Stimulated activated CD4-positive, alpha-beta T cell treated with anti-CD3 and anti-CD28 coated beads, TNF-alpha, amount 100 ng/mL, for 48 hours (primary cell): ENCODE measurements at regions not wholly inside any gene's neighbourhood (a gene's known extent, or its start where the extent isn't known, plus 50 kb on each side); places are given as distances from the start of the nearest gene placed in this dataset.

Experiments
- DNase-seq, 3 donors: peaks; one replicate each; pipeline ENCODE4 v3.0.0-alpha.2; 2020; ENCODE audit warnings: low read depth in 3 of 3

GRCh38 chr9:29668732-29669131 lies 2095.5 kb upstream of the C9orf72 start:
- no peak for DNase-seq

- no peak for DNase-seq
Measured at GRCh38 chr9:29669613-29670012, 2096.3 kb upstream of the C9orf72 start.

GRCh38 chr9:29685531-29685930 lies 2112.2 kb upstream of the C9orf72 start:
- no peak for DNase-seq

- no peak for DNase-seq
Measured at GRCh38 chr9:29691145-29691544, 2117.9 kb upstream of the C9orf72 start.

DNA sequence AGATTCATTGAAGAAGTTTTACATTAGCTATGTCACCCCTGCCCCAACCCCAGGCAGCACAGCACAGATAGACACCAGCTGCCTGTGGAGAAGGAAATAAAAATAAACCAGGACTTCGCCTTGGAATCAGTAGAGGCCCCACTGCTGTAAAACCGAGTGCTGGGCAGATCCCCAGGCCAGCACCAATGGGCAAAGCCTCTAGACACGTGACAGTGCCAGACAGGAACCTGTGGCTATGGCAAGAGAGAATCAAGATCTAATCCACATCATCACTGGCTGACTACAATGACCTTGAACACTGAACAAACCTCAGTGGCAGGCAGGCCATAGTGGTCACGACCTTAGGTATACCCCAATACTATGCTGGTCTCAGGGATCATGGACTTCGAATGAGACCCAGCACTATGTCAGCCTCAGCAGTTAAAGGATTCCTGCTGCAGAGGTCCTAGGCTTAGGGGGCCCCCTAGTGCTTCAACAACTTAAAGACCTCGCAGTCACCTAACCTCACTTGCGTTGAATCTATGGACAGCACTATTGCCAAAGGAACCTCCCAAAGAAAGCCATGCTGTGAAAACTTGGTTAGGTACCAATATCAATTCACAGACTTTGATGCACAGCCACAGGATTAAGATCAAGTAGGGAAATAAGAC lies 2118.6 kb upstream of the C9orf72 start:
- DNase-seq, result no peak

- no peak for DNase-seq
Measured at GRCh38 chr9:29697011-29697410, 2123.7 kb upstream of the C9orf72 start.

DNA sequence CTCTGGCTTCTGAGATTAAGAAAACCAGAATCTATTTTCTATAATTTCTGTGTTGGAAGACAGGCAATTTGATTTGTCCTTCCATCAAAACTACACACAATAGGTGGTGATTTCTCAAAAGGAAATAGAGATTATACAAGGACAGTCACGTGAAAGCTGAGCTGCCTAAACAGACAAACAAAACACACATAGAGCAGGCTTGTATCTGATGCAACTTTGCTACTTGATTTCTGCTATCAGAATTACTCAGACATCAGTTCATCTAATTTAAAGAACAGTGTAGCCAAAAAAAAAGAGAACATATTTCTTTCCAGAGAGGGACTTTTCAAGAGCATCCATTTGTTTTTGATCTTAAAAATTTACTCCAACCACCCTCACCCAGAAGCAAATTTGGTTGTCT lies 2128.3 kb upstream of the C9orf72 start:
- DNase-seq, result no peak

DNA sequence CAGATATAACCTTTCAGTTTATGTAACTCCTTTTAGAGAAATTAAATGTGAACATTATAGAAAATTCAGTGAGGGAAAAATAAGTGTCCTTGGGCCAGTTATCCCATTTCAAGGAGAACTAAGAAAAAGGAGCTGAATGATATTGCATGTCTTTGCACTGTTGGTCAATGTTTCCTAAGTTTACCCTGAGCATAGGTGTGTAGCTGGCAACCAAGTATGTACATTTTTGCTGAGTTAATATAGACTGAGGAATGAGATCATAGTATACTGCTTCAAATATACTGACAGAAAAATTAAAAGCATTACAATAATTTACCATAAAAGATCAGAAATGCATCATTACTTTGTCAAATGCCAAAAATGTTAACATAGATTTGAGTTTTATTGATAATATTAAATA lies 2128.7 kb upstream of the C9orf72 start:
- no peak for DNase-seq

DNA sequence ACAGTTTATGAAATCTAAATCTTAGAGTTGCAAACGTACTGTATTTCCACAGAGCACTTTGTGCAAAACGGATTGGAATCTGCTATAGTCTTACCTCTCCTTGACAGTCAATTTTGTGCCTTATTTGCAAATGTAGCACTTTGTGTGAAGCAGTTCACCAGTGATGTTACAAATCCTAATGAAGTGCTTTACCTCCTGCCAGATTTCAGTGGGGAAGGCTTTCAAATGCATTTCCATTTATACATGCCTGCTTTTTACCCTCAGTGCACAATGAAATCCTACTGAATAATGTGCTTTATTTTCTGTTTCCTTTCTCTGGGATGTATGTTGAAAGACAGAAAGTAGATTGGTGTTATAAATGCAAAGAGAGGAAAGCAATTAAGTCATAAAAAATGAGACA lies 2141.6 kb upstream of the C9orf72 start:
- DNase-seq, result no peak

GRCh38 chr9:29717631-29718030 lies 2144.3 kb upstream of the C9orf72 start:
- DNase-seq, result no peak

- DNase-seq, result no peak
Measured at GRCh38 chr9:29730163-29730562, 2156.9 kb upstream of the C9orf72 start.

GRCh38 chr9:29740518-29740917 lies 2167.2 kb upstream of the C9orf72 start:
- no peak for DNase-seq

DNA sequence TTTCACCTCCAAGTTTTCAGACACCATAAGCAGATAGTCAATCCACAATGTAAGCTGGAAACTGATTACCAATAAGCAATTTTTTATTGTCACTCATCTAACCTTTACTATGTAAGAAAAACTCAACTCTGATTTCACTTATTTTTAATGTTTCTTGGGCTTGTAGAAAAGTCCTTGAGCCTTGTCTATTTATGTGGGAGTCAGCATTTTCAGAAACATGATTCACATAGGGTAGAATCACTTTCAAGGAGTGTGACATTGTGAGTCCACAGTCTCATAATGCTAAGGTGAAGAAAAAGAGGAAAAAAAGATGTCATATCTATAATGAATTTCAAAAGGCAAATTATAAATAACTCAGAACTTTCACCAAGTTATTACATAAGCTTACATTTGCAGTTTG lies 2167.9 kb upstream of the C9orf72 start:
- DNase-seq, result no peak

- no peak for DNase-seq
Measured at GRCh38 chr9:29750062-29750461, 2176.8 kb upstream of the C9orf72 start.

DNA sequence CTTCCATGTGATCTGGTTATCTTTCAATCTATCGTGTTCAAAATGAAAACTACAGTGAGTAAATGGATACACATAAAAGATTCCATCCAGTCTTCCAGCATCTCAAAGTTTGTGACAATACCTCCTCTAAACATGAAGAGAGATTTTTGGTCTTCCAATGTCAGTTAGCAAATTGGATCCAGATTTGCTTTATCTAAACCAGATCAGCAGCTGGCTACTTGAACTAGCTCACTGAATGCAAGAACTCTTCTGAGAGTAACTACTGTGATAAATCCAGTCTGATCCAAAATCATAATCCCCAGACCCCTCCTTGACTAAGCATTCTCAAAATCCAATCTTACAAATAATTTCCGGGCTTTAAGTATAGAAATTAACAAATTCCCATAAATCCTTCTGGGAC lies 2177.9 kb upstream of the C9orf72 start:
- no peak for DNase-seq

DNA sequence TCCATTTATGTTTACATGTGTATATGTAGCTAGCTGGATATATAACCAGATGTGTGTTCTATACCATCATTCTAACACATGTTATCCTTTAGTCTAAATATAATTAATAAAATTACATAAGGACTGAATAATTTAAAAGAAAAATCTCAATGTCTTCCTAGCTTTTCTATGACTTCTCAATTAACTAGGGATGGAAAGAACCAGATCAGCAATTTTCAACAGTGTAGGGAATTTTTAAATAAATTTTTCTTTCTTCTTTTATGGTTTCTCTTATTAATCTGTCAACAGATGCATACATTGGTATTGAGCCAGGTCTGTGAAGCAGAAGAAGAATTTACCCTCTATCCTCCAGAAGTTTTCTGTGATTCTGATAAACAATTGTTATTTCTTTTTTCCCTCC lies 2180.4 kb upstream of the C9orf72 start:
- no peak for DNase-seq

DNA sequence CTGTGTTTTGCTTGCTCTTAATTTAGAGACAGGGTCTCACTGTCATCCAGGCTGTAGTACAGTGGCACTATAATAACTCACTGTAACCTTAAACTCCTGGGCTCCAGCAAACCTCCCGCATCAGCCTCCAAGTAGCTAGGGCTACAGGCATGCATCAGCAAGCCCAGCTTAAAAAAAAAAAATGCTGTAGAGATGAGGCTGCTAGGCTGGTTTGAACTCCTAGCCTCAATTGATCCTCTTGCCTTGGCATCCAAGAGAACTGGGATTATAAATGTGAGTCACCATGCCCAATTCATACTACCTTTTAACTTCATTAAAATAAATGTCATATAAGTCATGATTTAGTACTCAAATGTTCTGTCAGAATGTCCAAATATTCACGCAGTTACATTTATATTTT lies 2195.7 kb upstream of the C9orf72 start:
- no peak for DNase-seq

DNA sequence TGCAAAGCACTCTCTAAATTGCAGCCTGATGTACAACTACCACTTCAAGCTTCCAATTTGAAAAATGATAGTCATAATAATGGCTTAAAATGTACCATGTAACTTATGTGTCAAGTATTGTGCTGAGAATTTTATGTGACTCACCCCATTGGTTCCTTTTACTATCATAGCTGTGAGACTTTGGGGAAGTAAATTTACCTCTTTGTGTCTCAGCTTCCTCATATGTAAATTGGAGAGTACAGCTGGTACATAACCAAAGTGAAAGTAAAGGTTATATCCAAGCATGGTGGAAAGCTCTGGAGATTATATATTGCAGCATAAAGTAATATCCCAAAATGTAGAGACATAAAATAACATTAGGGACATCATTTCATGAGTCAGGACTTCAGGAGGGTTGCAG lies 2200.4 kb upstream of the C9orf72 start:
- no peak for DNase-seq

- DNase-seq, result no peak
Measured at GRCh38 chr9:29775491-29775890, 2202.2 kb upstream of the C9orf72 start.

DNA sequence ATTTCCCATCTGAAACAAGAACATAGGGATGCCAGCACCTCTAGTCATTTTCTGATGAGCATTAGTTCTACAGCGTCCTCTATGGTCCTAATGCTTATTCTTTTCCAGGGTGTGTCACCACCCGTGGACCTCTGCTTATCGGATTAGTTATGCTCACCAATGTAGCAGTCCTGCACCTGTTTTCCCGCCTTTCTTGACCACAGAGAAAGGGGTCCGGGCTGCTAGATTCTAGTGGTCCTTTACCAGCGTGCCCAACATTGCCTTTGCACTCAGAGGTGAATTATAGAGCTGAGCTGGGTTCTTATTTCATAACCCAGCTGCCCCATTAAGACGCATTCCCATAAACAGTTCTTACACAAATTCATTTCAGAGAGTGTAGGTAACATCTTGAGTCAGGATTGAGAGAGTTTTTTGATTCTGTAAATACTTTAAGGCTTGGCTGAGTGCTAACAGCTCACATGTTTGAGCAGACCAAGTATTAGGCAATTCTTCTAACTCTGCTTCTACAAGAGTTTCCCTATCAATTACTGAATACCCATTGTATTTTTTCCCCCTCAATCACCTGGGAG lies 2205.1 kb upstream of the C9orf72 start:
- DNase-seq, result no peak

DNA sequence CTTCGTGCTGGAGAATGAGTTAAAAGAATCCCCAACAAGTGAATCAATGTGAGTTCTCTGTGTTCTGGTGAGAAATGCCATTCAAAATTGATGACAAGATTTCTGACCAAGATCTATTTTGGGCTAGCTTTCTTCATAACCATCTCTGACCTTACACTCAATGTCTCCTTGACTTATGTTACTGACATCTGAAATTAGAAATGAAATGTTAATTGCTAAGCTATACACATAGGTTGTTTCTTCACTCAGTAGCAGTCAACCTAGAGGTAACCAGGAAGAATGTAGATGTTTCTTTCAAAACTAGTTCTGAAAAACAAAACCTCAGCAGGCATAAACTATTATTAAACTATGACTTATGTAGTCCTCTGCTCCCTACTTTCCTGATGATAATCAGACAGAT lies 2220.7 kb upstream of the C9orf72 start:
- no peak for DNase-seq

DNA sequence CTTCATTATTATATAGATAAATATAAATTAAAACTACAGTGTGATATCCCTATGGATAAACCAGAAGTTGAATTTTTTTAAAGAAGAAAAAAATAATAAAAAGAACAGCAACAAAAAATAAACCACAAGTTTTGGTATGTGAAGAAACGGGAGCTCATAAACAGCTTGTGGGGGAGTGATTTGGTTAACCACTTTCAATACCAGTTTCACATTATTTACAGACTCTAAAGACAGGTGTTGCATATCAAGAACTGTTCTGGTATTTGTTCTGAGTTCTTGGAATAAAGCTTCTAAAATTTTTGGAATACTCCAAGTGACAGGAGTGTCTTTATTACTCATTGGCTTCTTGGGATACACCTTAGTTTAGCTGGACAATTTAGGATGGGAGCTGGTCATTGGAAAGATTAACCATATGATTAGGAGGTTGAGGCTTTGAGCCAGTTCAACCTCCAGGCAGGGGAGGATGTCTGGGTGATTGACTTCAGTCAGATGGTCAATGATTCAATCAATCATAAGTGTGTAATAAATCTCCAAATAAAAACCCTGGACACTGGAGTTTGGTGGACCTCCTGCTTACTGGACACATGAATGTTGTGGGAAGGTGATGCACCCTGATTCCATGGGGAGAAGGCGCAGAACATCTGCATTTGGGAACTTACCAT lies 2223.1 kb upstream of the C9orf72 start:
- no peak for DNase-seq

- no peak for DNase-seq
Measured at GRCh38 chr9:29798599-29798998, 2225.3 kb upstream of the C9orf72 start.

DNA sequence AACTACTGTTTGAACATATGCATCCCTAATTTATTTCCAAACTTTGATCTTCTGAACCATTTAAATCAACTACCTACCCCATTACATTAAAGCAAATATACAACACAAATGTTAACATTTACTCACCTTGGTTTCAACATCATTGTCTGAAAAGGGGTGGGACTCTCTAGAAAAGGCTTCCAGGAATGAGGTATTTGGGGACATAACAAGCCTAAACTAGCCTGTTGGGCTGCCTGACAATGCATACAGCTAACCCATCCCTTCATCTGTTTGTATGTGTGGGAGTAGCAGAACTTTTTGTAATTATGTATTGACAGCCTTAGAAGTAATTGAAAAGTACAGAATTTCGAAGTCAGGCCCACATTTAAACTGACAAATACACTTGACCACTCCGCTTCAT lies 2225.9 kb upstream of the C9orf72 start:
- no peak for DNase-seq
